GM18508 (cell line): ENCODE measurements at regions not wholly inside any gene's neighbourhood (a gene's known extent, or its start where the extent isn't known, plus 50 kb on each side); places are given as distances from the start of the nearest gene placed in this dataset.

Source experiments
- ATAC-seq: cut with Tn5 transposase; IDR thresholded peaks from one replicate; pipeline ENCODE4 v1.9.1; 2021; ENCODE audit warnings: moderate number of reproducible peaks; ENCODE audit not compliant: insufficient read depth, unreplicated experiment

GRCh38 chr15:96561593-96561992, 231.1 kb downstream of the NR2F2 start:
- no peak for ATAC-seq

DNA sequence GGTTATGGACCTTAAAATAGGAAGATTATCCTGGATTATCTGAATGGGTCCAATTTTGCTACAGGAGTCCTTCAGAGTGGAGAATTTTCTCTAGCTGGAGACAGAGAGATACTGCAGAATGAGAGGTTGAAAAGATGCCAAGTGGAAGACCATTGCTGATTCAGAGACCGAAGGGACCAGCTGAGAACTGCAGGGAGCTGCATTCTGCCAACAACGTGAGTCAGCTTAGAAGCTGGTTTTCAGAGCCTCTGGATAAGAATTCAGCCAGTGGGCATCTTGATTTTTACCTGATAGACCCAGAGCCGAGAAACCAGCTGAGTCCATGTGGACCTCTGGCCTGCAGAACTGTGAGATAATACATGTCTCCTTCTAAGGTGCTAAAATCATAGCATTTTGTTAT, 234.0 kb downstream of the NR2F2 start:
- no peak for ATAC-seq

GRCh38 chr15:96565266-96565665, 234.8 kb downstream of the NR2F2 start:
- no peak for ATAC-seq

GRCh38 chr15:96574782-96575181, 244.3 kb downstream of the NR2F2 start:
- no peak for ATAC-seq

DNA sequence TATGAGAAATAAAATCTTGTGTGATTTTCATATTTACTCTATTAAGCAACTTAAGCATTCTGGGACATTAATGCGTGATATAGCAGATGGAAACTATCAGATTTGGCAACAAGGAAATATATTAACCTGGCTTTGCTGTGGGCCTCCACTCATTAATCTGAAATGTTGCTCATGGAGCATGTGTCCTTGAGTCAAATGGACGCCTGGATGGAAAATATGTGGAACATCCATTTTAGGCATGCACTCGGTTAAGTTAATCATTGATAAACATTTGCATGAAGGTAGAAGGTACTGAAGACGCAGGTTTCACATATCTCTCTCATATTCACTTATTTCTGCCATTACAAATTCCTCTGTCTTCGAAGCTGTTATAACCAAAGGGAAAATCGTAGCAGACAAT, 246.1 kb downstream of the NR2F2 start:
- ATAC-seq, result no peak

GRCh38 chr15:96578393-96578792, 247.9 kb downstream of the NR2F2 start:
- ATAC-seq, result no peak

DNA sequence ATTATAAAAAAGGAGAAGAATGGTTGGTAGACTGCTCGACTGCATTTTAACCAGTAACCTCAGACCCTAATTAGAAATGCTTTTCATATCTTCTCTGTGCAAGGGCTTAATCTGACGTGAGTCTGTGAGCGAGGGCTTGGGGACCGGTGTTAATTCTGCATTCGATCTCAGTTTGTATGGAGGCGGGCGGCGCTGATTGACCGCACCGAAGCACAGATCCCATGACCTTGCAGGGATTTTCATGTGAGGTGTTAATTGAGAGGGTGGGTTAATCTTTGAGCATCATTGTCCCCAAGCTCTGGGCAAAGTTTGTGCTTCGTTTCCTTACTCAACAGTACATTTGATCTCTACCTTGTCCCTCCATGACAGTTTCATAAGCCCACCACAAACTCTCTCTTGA, 250.9 kb downstream of the NR2F2 start:
- no peak for ATAC-seq

DNA sequence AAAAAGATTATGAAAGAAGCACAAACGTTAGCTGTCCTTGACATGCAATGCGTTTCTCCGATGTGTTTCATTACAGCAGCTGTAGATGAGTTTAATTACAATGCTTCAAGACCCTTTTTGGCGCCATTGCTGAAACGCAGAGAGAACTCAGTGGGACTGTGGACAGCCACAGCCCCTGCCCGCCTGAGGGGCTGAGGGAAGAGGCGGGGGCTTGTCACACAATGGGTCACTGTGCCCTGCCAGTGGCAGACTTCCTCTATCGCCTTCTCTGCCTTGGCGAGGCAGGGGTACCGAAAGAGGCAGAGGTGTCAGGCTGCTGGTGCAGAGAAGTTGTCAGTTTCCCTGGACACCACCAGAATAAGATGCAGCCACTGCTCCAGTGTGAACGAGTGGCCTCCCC, 252.0 kb downstream of the NR2F2 start:
- ATAC-seq, result no peak

DNA sequence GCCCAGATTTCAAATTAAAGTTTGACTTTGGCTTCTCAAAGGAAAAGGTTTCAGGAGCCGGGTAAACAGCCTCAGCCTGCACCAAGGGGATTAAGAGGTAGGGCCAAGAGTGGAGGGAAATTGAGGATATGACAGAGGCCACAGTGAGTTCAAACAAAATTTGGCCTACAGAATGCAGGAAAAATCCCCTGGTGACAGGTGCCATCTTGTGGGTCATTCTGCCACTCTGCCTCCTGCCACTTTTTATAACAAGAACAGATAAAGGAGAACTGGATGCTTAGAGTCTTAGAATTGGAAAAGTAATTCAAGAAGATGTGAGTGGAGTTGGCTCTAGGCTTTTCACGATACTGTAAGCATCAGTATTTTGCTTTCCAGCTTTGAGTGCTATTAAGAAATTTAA, 253.2 kb downstream of the NR2F2 start:
- ATAC-seq, result no peak

GRCh38 chr15:96585484-96586386, 255.2 kb downstream of the NR2F2 start:
- no peak for ATAC-seq

- ATAC-seq, result no peak
Measured at GRCh38 chr15:96586901-96587300, 256.4 kb downstream of the NR2F2 start.

DNA sequence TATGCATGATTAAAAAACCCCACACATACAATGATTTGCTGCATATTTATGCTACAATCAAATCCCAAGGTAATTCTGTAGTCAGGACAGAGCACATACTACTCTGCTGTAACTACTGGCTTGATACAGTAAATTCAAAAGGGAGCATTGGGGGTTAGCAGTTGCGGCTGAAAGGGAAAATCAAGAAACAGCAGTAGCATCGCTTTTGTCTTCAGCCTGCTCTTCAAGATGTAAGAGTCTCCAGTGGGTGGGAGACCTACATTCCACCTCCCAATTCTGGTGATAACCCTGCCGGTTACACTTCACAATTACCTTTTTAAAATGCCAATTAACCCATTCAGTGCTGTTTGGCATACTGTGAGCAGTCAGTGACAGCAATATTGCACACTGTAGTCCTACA, 259.4 kb downstream of the NR2F2 start:
- ATAC-seq, result no peak

DNA sequence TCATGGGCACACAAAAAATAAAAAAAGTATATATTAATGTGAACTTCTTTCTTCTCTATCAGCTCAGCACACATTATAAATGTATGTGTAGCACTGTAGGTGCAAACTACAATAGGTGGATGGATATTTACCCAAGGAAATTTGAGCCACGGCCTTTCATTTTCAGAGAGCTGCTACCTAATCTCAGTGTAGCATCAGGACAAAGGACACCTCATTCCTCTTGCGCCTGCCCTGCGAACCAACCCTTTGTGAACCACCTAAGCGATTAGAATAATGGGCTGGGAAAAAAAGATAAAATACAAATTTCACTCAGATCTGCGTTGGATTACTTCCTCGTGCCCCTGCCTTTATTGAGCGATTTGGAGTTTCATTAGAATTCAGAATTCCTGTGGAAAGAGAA, 263.2 kb downstream of the NR2F2 start:
- ATAC-seq, result no peak

DNA sequence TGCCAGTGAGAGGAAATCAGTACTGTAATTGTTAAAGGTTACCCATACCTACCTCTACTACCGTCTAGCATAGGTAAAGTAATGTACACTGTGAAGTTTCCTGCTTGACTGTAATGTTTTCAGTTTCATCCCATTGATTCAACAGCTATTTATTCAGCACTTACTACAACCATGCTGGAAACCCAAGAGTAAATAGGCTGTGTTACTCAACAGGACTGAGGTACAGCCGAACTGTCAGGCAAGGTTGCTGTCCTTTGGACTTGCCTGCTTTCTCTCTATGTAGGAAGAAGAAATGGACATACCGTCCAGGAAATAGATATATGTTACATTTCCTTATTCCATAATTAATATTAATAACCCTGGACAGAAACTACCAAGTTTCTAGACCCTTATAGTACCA, 265.5 kb downstream of the NR2F2 start:
- no peak for ATAC-seq

- no peak for ATAC-seq
Measured at GRCh38 chr15:96598514-96598913, 268.0 kb downstream of the NR2F2 start.

GRCh38 chr15:96599268-96599667, 268.8 kb downstream of the NR2F2 start:
- no peak for ATAC-seq

DNA sequence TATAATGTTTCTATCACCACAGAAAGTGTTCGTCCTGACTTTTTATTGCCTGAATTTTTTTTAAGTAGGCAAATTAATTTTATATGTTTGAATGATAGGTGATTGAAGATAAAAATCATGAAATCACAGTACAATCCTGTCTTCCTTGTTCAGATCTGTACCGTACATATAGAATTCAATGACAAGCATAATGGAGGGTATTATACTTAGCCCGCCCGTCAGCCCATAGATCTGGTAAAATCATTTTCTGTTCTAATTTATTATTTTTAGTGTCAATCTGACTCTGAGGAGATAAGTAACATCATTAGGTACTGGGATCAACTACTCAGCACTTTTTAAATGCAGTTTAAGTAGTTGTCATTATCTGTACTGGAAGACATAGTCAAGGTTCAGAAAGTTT, 269.9 kb downstream of the NR2F2 start:
- no peak for ATAC-seq

DNA sequence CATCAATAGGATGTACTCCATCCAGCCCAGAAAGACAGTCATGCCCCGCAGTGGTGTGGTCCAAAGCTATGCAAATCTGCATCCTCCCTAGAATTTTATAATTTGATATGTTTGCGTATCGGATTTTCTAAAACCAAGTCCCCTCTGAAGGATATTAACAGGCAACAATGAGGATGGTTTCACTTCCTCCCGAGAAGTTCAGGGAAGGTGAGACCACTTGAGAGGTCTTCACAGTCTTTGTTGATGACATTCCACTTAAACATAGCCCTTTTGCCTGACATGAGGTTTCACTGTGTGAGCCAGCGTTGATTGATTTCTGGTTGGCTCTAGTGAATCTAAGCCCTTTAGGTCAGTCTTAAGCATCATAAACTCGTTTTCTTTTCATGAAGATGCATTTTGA, 276.1 kb downstream of the NR2F2 start:
- no peak for ATAC-seq

DNA sequence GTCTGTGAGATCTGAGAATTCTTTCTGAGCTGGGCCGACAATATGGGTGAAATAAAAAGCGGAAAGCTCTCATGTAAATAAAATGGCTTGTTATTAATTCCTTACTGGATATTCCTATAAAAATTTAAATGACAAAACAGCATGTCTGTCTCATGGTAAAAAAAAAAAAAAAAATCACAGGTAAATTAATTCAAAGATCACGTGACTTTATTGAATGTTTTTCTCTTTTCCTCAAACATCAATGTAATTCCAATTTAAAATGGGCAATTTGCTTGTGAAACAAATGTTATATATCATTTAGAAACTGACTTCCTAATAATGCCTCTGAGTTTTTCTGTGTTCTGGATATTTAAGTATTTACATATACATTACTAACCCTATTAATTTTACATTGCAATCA, 280.3 kb downstream of the NR2F2 start:
- ATAC-seq, result no peak

DNA sequence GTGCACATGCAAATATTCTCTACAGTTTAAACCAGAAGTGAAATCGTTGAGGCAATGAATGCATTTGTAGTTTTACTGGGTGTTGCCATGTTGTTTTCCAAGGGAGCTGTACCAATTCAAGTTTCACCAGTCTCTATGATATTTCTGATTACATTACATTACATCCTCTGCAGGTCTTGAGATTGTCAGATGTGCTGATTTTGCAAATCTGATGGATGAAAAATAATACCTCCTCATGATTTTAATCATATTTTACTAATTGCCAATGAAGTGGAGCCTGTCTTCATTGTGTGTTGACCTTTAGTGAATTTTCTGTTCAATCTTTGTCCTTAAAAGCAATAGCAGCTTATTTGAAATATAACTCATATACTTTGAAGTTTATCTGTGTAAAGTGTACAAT, 282.4 kb downstream of the NR2F2 start:
- ATAC-seq, result no peak

- ATAC-seq, result no peak
Measured at GRCh38 chr15:96619174-96619573, 288.7 kb downstream of the NR2F2 start.

DNA sequence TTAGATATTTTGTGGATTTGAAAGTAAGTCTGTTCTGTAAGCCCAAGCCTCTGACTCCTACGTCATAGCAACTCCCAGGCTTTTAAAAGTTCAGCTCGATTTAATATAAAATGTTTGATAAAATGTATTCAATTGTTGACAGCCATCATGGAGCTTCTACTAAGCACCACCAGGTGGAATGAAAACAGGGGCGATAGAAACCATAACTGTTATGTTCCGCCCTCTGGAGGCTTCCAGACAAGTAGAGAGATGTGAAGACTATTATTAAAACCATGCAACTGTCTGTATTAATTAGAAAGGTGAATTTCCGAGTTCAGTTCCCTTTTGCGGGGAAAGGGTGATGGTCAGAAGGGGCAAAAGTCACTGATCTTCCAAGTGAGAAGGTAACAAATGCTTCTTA, 292.2 kb downstream of the NR2F2 start:
- no peak for ATAC-seq
